ENCODE measurements at regions not wholly inside any gene's neighbourhood (a gene's known extent, or its start where the extent isn't known, plus 50 kb on each side); places are given as distances from the start of the nearest gene placed in this dataset.

DNA sequence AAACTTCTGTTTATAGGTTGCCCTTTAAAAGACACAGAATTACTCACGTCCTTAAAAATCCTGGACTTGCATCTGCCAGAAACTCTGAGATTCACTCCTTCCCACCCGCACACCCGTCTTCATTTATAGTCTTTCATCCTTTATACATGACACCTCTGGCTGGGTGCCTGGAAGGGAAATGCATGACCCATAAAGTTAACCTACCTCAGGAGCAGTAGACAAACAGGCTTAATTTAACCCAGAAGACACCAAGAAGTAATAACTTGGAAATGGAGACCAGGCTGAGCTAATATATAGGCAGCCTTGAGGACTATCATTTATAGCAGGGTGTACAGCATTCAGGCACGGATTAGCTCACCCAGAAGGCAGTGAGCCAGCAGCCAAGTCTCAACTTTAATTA lies 429.0 kb upstream of the NRSN1 start:
- H3K4me3 ChIP-seq (ENCODE audit: low read length) = no peak overlapping the region
- TF ChIP-seq, protein P1, sequence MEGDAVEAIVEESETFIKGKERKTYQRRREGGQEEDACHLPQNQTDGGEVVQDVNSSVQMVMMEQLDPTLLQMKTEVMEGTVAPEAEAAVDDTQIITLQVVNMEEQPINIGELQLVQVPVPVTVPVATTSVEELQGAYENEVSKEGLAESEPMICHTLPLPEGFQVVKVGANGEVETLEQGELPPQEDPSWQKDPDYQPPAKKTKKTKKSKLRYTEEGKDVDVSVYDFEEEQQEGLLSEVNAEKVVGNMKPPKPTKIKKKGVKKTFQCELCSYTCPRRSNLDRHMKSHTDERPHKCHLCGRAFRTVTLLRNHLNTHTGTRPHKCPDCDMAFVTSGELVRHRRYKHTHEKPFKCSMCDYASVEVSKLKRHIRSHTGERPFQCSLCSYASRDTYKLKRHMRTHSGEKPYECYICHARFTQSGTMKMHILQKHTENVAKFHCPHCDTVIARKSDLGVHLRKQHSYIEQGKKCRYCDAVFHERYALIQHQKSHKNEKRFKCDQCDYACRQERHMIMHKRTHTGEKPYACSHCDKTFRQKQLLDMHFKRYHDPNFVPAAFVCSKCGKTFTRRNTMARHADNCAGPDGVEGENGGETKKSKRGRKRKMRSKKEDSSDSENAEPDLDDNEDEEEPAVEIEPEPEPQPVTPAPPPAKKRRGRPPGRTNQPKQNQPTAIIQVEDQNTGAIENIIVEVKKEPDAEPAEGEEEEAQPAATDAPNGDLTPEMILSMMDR (conservative IDR thresholded peaks at IDR 0.05; ENCODE audit: low read length) = no peak

DNA sequence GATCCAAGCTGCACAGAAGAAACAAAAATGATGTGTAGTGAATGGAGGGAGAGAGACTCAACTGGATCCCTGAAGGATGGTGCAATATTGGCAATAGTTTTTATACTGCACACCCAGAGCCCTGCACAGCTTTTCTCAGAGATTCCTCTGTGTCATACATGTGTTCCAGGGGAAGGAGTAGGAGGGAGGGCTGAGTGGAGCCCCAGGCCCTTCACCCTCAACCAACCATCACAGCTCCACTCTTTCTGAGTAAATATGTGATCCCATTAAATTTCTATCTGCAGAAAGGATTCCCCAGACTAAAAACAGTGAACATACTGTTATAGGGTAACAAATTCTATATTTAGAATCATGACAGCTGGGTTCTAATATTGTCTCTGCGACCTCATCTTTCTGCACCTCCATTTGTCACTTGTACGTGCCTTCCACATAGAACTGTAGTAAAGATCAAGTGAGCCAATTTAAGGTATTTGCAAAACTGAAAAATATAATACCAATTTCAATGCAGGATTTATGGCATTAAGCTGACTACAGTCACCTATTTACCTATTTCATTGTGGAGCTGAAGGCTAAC lies 421.4 kb upstream of the NRSN1 start:
- H3K4me3 ChIP-seq (ENCODE audit: low read length) = no peak overlapping the region
- DNase-seq (ENCODE audit: low read depth) = no peak
- TF ChIP-seq, protein P1 (conservative IDR thresholded peaks at IDR 0.05; ENCODE audit: low read length) = no peak

More for the DNA sequence above, 429.0 kb upstream of the NRSN1 start:
- DNase-seq (ENCODE audit: low read depth) = no peak

DNA sequence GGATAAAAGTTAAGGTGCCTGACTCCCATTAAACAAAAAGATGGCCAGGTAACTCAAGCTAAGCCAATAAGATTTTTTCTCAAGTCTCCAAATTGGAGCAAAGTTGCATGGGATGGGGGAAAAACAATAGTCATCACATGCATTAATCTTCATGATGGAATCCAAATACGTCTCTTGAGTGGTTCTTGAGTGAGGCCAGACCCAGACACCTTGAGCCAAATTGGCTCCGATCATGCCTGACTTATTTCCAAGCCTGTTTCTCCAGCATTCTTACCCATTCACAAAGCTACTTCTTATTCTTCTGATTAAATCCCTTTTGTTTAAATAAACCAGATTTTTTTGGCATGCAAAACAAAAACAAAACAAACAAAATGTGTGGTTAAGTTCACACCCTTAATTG lies 420.3 kb upstream of the NRSN1 start:
- TF ChIP-seq, protein P1 (conservative IDR thresholded peaks at IDR 0.05; ENCODE audit: low read length) = no peak
- H3K4me3 ChIP-seq (ENCODE audit: low read length) = no peak overlapping the region
- DNase-seq (ENCODE audit: low read depth) = no peak

DNA sequence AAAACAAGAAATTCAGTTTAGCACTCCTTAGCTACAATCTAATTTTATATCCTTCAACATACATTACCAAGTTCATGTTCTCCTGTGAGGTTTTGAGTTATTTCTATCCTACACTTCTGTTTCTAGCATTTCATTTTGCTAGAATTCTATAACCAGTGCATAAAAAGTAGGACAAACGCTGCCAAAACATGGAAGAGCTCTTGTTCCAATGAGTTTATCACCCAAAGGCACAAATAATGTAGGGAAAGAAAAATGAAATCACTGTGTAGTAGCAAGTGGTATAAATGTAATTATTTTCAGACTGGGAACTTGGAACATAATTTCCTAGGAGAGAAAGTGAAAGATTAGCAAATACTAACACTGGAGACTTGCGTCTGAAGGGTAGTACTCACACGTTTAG lies 413.3 kb upstream of the NRSN1 start:
- TF ChIP-seq, protein P1 (conservative IDR thresholded peaks at IDR 0.05; ENCODE audit: low read length) = no peak
- DNase-seq (ENCODE audit: low read depth) = no peak
- no peak overlapping the region for H3K4me3 ChIP-seq (ENCODE audit: low read length)

DNA sequence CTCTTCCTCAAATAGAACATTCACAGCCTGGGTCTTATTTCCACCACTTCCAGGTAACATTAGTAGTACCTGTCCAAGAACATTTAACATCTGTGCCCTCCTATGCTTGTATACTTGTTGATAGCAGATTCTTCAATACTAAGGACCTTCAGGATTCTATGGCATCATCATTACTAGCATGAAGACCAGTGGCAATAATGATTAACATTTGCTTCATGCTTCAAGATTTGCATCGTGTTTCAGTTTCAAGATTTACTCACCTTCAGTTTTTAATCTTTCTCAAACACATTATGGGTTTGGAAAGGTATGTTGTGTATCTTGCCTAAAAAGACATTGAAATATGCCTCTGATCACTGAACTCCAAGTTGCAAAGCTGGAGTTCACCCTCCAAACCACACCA lies 412.8 kb upstream of the NRSN1 start:
- TF ChIP-seq, protein P1 (conservative IDR thresholded peaks at IDR 0.05; ENCODE audit: low read length) = no peak
- no peak overlapping the region for H3K4me3 ChIP-seq (ENCODE audit: low read length)
- DNase-seq (ENCODE audit: low read depth) = no peak

DNA sequence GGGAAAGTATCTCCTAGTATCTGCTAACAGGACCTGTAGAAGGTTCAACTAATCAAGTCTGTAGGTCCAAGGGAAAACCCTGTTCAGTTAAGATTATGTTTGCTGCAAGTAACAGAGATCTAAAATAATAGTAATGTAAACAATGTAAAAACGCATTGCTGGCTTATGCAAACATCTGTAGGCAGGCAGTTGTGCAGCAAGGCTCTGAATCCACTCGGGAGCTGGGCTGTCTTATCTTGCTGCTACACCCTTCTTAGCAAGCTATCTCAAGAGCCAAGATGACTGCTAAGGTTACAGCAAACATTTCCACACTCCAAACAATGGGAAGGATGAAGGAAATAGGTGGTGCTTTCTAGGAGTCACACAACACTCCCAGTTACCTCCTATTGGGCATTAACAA lies 397.3 kb upstream of the NRSN1 start:
- DNase-seq (ENCODE audit: low read depth) = no peak
- H3K4me3 ChIP-seq (ENCODE audit: low read length) = no peak overlapping the region
- TF ChIP-seq, protein P1 (conservative IDR thresholded peaks at IDR 0.05; ENCODE audit: low read length) = no peak

DNA sequence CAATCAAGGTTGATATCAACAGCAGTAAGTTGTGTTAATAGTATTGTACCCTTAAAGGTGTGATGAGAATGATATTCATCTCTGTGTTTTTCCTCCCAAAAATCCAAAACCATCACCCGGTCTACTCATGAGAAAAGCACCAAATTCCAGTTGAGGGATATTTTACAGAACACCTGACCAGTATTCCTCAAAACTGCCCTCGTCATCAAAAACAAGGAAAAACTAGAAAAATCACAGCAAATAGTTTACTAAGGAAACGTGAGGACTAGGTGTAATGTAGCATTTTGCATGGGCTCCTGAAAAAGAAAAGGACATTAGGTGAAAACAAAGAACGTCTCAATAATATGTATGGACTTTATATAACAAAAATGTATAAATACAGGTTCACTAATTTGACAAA lies 394.4 kb upstream of the NRSN1 start:
- no peak overlapping the region for H3K4me3 ChIP-seq (ENCODE audit: low read length)
- no peak for DNase-seq (ENCODE audit: low read depth)
- TF ChIP-seq, protein P1 (conservative IDR thresholded peaks at IDR 0.05; ENCODE audit: low read length) = no peak
